ENCODE measurements at regions not wholly inside any gene's neighbourhood (a gene's known extent, or its start where the extent isn't known, plus 50 kb on each side); places are given as distances from the start of the nearest gene placed in this dataset.

GRCh38 chr1:188247255-188247654, 1418.5 kb downstream of the PLA2G4A start:
- Histone ChIP-seq H3K27ac (ENCODE audit: low read depth) (no peak overlapping the region), H3K4me3 (no peak overlapping the region), H3K27me3 (ENCODE audit: insufficient read depth) (no peaks in the 10 kb centered on the region), H2AFZ (no peak overlapping the region), H3K9me2 (ENCODE audit: insufficient read depth) (no peaks in the 10 kb centered on the region; the same call in 1 of the 2 replicates), H3F3A (replicated peaks; ENCODE audit: low read depth) (no peaks in the 10 kb centered on the region), H3K4me2 (no peak overlapping the region), H3K4me1 (ENCODE audit: insufficient read depth) (no peaks in the 10 kb centered on the region), H4K20me1 (replicated peaks; ENCODE audit: insufficient read depth) (no peaks in the 10 kb centered on the region), H3K79me2 (replicated peaks; ENCODE audit: insufficient read depth) (no peaks in the 10 kb centered on the region), H3K36me3 (ENCODE audit: insufficient read depth) (no peaks in the 10 kb centered on the region)
- no peak for TF ChIP-seq NANOG (IDR thresholded peaks at IDR 0.05; ENCODE audit: borderline replicate concordance)
- TF ChIP-seq JUNB (IDR thresholded peaks at IDR 0.05; ENCODE audit: unreplicated experiment), result no peak
- TF ChIP-seq EZH2phosphoT487 (IDR thresholded peaks at IDR 0.05; ENCODE audit: unreplicated experiment), result no peak
- TF ChIP-seq STAT1 (IDR thresholded peaks at IDR 0.05; ENCODE audit: unreplicated experiment), result no peak
- no peak for TF ChIP-seq CREB1 (CRISPR knock-in tag; IDR thresholded peaks at IDR 0.05; ENCODE audit: low read depth)
- TF ChIP-seq CTCF (conservative IDR thresholded peaks at IDR 0.05; ENCODE audit: low read depth in 2 of 2), result no peak
- no peak for TF ChIP-seq ZNF114 (CRISPR knock-in tag; IDR thresholded peaks at IDR 0.05)
- no peak for TF ChIP-seq EZH2 (IDR thresholded peaks at IDR 0.05; ENCODE audit: low read depth, unreplicated experiment)
- no peak for TF ChIP-seq ETS1 (IDR thresholded peaks at IDR 0.05)
- Mint-ChIP-seq H3K27me3 (ENCODE audit: insufficient read depth, low read depth, poor library complexity) (no peaks in the 10 kb centered on the region), H3K4me3 (no peak overlapping the region), H3K9me3 (no peaks in the 10 kb centered on the region), H3K4me1 (no peaks in the 10 kb centered on the region), H3K27ac (no peak overlapping the region), H3K36me3 (ENCODE audit: low read depth) (no peaks in the 10 kb centered on the region)
- ATAC-seq (no peak), DNase-seq (ENCODE audit: low spot score) (no peak)

DNA sequence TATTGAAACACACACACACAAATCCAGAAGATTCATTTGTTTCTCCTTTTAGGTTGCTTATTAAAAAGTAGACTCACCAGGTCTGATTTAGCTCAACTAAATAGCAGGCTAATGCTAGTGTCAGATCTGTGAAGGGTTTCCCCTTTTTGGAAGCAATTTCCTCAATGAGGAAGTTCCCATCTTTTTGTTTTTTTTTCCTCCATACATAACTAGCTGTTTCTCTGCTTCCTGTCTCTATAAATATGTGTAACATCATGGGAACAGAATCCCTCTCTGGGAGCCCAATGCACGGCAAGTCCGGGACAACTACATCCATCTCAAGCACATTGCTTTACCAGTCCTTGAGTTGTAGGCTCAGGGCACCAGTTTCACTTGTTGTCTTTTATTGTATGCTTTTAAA, 1421.1 kb downstream of the PLA2G4A start:
- no peaks in the 10 kb centered on the region for H3K4me1 Mint-ChIP-seq
- H3K4me2 ChIP-seq, result no peak overlapping the region
- no peaks in the 10 kb centered on the region for H3K79me2 ChIP-seq (replicated peaks; ENCODE audit: insufficient read depth)
- peak overlapping the region; percentile 72; the same call in 1 of the 2 replicates for H2AFZ ChIP-seq
- no peaks in the 10 kb centered on the region for H3K36me3 ChIP-seq (ENCODE audit: insufficient read depth)
- no peaks in the 10 kb centered on the region; the same call in 1 of the 2 replicates for H3K9me2 ChIP-seq (ENCODE audit: insufficient read depth)
- H3K27ac Mint-ChIP-seq, result no peak overlapping the region
- H3K4me3 Mint-ChIP-seq, result no peak overlapping the region
- H3K27me3 Mint-ChIP-seq (ENCODE audit: insufficient read depth, low read depth, poor library complexity), result no peaks in the 10 kb centered on the region
- H3F3A ChIP-seq (replicated peaks; ENCODE audit: low read depth), result no peaks in the 10 kb centered on the region
- H4K20me1 ChIP-seq (replicated peaks; ENCODE audit: insufficient read depth), result no peaks in the 10 kb centered on the region
- H3K9me3 Mint-ChIP-seq, result no peaks in the 10 kb centered on the region
- TF ChIP-seq, protein P1, sequence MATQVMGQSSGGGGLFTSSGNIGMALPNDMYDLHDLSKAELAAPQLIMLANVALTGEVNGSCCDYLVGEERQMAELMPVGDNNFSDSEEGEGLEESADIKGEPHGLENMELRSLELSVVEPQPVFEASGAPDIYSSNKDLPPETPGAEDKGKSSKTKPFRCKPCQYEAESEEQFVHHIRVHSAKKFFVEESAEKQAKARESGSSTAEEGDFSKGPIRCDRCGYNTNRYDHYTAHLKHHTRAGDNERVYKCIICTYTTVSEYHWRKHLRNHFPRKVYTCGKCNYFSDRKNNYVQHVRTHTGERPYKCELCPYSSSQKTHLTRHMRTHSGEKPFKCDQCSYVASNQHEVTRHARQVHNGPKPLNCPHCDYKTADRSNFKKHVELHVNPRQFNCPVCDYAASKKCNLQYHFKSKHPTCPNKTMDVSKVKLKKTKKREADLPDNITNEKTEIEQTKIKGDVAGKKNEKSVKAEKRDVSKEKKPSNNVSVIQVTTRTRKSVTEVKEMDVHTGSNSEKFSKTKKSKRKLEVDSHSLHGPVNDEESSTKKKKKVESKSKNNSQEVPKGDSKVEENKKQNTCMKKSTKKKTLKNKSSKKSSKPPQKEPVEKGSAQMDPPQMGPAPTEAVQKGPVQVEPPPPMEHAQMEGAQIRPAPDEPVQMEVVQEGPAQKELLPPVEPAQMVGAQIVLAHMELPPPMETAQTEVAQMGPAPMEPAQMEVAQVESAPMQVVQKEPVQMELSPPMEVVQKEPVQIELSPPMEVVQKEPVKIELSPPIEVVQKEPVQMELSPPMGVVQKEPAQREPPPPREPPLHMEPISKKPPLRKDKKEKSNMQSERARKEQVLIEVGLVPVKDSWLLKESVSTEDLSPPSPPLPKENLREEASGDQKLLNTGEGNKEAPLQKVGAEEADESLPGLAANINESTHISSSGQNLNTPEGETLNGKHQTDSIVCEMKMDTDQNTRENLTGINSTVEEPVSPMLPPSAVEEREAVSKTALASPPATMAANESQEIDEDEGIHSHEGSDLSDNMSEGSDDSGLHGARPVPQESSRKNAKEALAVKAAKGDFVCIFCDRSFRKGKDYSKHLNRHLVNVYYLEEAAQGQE (IDR thresholded peaks at IDR 0.05; ENCODE audit: unreplicated experiment), result no peak
- TF ChIP-seq CREB1 (CRISPR knock-in tag; IDR thresholded peaks at IDR 0.05; ENCODE audit: low read depth), result no peak
- TF ChIP-seq POLR2AphosphoS5 (IDR thresholded peaks at IDR 0.05; ENCODE audit: low read depth), result no peak
- TF ChIP-seq ZNF114 (CRISPR knock-in tag; IDR thresholded peaks at IDR 0.05), result no peak
- TF ChIP-seq EZH2phosphoT487 (IDR thresholded peaks at IDR 0.05; ENCODE audit: unreplicated experiment), result no peak
- TF ChIP-seq ZNF331 (CRISPR knock-in tag; IDR thresholded peaks at IDR 0.05; ENCODE audit: low read depth), result no peak
- no peak for TF ChIP-seq STAT1 (IDR thresholded peaks at IDR 0.05; ENCODE audit: unreplicated experiment)
- TF ChIP-seq CTCF (conservative IDR thresholded peaks at IDR 0.05; ENCODE audit: low read depth in 2 of 2), result no peak
- TF ChIP-seq EZH2 (IDR thresholded peaks at IDR 0.05; ENCODE audit: low read depth, unreplicated experiment), result no peak
- H3K27ac ChIP-seq (ENCODE audit: low read depth), result no peak overlapping the region
- H3K4me3 ChIP-seq, result no peak overlapping the region
- no peaks in the 10 kb centered on the region for H3K27me3 ChIP-seq (ENCODE audit: insufficient read depth)
- no peaks in the 10 kb centered on the region for H3K4me1 ChIP-seq (ENCODE audit: insufficient read depth)
- ATAC-seq (no peak), DNase-seq (ENCODE audit: low spot score) (no peak)
- no peaks in the 10 kb centered on the region for H3K36me3 Mint-ChIP-seq (ENCODE audit: low read depth)

Measured in GM23338 (cell line).